Astrocyte of the cerebellum (primary cell): ENCODE measurements at regions not wholly inside any gene's neighbourhood (a gene's known extent, or its start where the extent isn't known, plus 50 kb on each side); places are given as distances from the start of the nearest gene placed in this dataset.
A peak's percentile ranks its signal among the peaks of the same experiment; 100 is the strongest.
"Not testable (repeated sequence)": the region's sequence is repeated elsewhere in the genome, so short reads cannot be mapped to it uniquely, and the experiment has no call there.

Source experiments
- DNase-seq: peaks from one replicate; pipeline ENCODE4 v3.0.0-alpha.2; 2011; ENCODE audit warnings: low read depth
- H3K4me3 ChIP-seq: 2 replicates; pipeline ENCODE4 v1.5.1; 2011; ENCODE audit warnings: mild to moderate bottlenecking, low read depth, low read length, moderate library complexity
- CTCF ChIP-seq: IDR thresholded peaks from 2 replicates; pipeline ENCODE4 v1.5.1; 2012; ENCODE audit warnings: low read length, low read depth, moderate library complexity, mild to moderate bottlenecking; ENCODE audit errors: missing control alignments
- in situ Hi-C: cut with HindIII; loops from 2 replicates; pipeline ENCODE4 v1.10.0; 2017; ENCODE audit warnings: low sequenced_read_pairs

GRCh38 chr2:242040303-242040655, 170.8 kb downstream of the RTP5 start:
- no peak for DNase-seq
- no peak for TF ChIP-seq CTCF
- in situ Hi-C loops: no loop called here
- no peak overlapping the region for H3K4me3 ChIP-seq

- TF ChIP-seq CTCF: no peak
- no peak overlapping the region for H3K4me3 ChIP-seq
- no peak for DNase-seq
- in situ Hi-C loops: no loop called here
Observed at GRCh38 chr2:242040681-242041080, 171.2 kb downstream of the RTP5 start.

GRCh38 chr2:242041816-242042215, 172.3 kb downstream of the RTP5 start:
- no peak for DNase-seq
- in situ Hi-C loops: no loop called here
- H3K4me3 ChIP-seq: no peak overlapping the region
- no peak for TF ChIP-seq CTCF

GRCh38 chr2:242043538-242044312, 174.2 kb downstream of the RTP5 start:
- TF ChIP-seq CTCF: no peak
- in situ Hi-C loops: no loop called here
- DNase-seq: no peak
- no peak overlapping the region for H3K4me3 ChIP-seq

GRCh38 chr2:242044313-242044590, 174.7 kb downstream of the RTP5 start:
- in situ Hi-C loops: no loop called here

GRCh38 chr2:242045596-242046144, 176.1 kb downstream of the RTP5 start:
- H3K4me3 ChIP-seq, DNase-seq, in situ Hi-C loops: not testable (repeated sequence)

More at GRCh38 chr2:242044313-242044590, 174.7 kb downstream of the RTP5 start:
- no peak for DNase-seq
- H3K4me3 ChIP-seq: no peak overlapping the region
- no peak for TF ChIP-seq CTCF

GRCh38 chr2:242046206-242046826, 176.8 kb downstream of the RTP5 start:
- no peak for DNase-seq
- H3K4me3 ChIP-seq: peak overlapping the region; percentile 26
- TF ChIP-seq CTCF: no peak
- in situ Hi-C loops: no loop called here
